SJCRH30 (cell line): ENCODE measurements at regions not wholly inside any gene's neighbourhood (a gene's known extent, or its start where the extent isn't known, plus 50 kb on each side); places are given as distances from the start of the nearest gene placed in this dataset.

ENCODE experiments used
- DNase-seq, 2 experiments: peaks; one replicate each; pipeline ENCODE4 v3.0.0-alpha.2; 2015 to 2020
- H3K27ac ChIP-seq: fragments of 250-450 bp; sonication (Bioruptor Pico); 2 replicates; pipeline ENCODE4 v1.5.1; 2020; ENCODE audit warnings: mild to moderate bottlenecking, moderate library complexity
- H3K27me3 ChIP-seq: fragments of 250-450 bp; sonication (Bioruptor Pico); 2 replicates; pipeline ENCODE4 v1.5.1; 2020; ENCODE audit warnings: mild to moderate bottlenecking, moderate library complexity
- H3K36me3 ChIP-seq: fragments of 250-450 bp; sonication (Bioruptor Pico); 2 replicates; pipeline ENCODE4 v1.5.1; 2020; ENCODE audit warnings: mild to moderate bottlenecking, moderate library complexity
- H3K4me1 ChIP-seq: fragments of 250-450 bp; sonication (Bioruptor Pico); 2 replicates; pipeline ENCODE4 v1.5.1; 2020; ENCODE audit warnings: mild to moderate bottlenecking, moderate library complexity
- H3K4me3 ChIP-seq: fragments of 250-450 bp; sonication (Bioruptor Pico); 2 replicates; pipeline ENCODE4 v1.5.1; 2020; ENCODE audit warnings: mild to moderate bottlenecking, moderate library complexity
- H3K9me3 ChIP-seq: fragments of 250-450 bp; sonication (Bioruptor Pico); replicated peaks from 2 replicates; pipeline ENCODE4 v1.5.1; 2020; ENCODE audit warnings: mild to moderate bottlenecking, moderate library complexity

DNA sequence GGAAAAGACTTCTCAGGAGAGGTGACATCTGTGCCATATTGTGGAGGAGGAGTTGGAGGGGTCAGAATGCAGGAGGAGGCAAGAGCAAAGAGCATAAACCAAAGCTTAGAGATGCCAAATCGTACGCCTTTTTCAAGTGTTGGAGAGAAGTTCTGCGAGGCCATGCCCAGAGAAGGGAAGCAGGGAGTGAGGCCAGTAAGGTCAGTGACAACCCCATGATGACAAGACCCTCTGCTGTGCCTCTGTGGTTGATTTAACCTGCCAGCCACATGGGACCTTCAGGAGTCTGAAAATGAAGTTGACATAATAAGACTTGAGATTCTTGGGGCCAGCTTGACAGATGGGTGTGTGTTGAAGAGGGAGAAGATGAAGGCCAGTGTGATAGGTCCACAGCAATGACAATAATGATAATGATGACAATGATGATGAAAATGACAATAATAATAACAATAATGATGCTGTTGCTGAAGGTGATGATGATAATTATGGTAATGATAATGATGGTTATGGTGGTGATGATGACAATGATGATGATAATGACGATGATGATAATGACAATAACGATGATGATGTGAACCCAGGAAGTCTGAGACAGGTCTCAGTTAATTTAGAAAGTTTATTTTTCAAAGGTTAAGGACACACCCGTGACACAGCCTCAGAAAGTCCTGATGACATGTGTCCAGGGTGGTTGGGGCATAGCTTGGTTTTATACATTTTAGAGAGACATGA lies 152.6 kb upstream of the B3GAT1 start:
- Histone ChIP-seq H3K36me3 (no peaks in the 10 kb centered on the region), H3K27ac (no peak overlapping the region), H3K4me3 (no peak overlapping the region), H3K4me1 (peaks cover 28% of the 10 kb centered on the region), H3K9me3 (no peaks in the 10 kb centered on the region), H3K27me3 (no peaks in the 10 kb centered on the region)
- no peak for DNase-seq

DNA sequence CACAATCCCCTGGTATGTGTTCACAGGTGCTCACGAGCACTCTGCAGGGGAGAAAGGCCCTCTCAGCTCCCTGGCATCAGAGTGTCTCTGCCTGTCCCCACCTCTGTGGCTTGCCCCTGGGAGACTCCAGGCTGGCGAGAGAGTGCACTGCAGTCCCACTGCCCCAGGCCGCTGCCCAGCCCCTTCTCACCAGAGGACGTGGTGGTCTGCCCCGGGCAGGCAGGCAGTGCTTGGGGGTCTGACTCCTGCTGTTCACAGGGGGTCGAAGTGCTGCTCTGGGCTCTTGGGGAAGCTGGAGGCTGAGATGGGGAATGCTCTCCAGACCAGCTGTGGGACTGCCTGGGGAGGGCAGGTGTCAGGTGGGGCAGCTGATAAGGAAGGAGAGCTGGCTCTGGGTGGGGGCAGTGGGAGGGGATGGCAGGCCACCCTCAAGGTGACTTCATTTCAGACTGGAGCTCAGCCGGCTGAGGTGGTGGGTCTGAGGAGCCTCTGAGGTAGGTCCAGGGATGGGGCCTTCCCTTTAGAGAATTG lies 151.0 kb upstream of the B3GAT1 start:
- Histone ChIP-seq H3K27me3 (no peaks in the 10 kb centered on the region), H3K4me3 (no peak overlapping the region), H3K4me1 (peaks cover 32% of the 10 kb centered on the region), H3K36me3 (no peaks in the 10 kb centered on the region), H3K9me3 (no peaks in the 10 kb centered on the region), H3K27ac (no peak overlapping the region)
- DNase-seq, result no peak

DNA sequence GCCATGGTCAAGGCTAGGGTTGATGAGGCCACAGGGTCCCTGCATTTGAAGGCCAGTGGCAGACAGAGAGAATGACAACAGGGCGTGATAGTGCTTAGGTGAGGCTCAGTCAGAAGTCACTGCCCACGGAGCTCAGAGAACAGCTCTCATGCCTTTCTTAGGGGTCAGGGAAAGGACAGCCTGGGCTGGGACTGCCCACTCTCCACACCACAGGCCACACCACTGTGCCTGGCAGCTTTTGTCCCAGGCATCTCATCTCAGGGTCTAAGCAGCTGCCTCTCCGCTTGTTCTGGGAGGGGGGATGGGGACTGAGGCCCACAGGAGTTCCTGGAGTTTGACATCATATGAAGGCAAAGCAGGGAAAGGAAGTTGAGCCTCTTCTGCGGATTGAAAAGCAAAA lies 150.2 kb upstream of the B3GAT1 start:
- Histone ChIP-seq H3K9me3 (no peaks in the 10 kb centered on the region), H3K36me3 (no peaks in the 10 kb centered on the region), H3K4me1 (peaks cover 32% of the 10 kb centered on the region), H3K27ac (no peak overlapping the region; the same call in 1 of the 2 replicates), H3K4me3 (no peak overlapping the region), H3K27me3 (no peaks in the 10 kb centered on the region)
- DNase-seq, result peak; percentile 61 to 74

DNA sequence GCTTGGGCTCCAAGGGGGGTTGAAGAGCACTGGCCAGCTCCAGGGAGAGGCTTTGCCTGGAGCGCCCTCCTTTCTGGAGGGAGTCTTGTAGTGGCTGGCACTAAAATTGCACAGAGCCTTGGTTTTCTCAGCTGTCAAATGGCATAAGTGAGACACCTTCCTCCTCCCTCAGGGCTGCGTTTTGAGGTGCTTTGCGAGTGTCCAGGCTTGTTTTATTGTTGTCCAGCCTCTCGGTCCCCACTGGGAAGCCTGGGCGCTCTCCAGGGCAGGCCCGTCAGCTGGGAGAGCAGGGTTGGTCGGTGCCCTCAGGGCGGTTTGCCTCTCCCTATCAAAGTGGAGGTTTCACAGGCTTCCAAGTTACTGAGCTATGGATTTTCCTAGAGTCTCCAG lies 149.3 kb upstream of the B3GAT1 start:
- Histone ChIP-seq H3K27me3 (no peaks in the 10 kb centered on the region), H3K4me1 (peaks cover 32% of the 10 kb centered on the region), H3K27ac (peak overlapping the region; percentile 53), H3K36me3 (no peaks in the 10 kb centered on the region), H3K9me3 (no peaks in the 10 kb centered on the region), H3K4me3 (no peak overlapping the region)
- DNase-seq, result peak in 1 of 2 experiments; percentile 25

DNA sequence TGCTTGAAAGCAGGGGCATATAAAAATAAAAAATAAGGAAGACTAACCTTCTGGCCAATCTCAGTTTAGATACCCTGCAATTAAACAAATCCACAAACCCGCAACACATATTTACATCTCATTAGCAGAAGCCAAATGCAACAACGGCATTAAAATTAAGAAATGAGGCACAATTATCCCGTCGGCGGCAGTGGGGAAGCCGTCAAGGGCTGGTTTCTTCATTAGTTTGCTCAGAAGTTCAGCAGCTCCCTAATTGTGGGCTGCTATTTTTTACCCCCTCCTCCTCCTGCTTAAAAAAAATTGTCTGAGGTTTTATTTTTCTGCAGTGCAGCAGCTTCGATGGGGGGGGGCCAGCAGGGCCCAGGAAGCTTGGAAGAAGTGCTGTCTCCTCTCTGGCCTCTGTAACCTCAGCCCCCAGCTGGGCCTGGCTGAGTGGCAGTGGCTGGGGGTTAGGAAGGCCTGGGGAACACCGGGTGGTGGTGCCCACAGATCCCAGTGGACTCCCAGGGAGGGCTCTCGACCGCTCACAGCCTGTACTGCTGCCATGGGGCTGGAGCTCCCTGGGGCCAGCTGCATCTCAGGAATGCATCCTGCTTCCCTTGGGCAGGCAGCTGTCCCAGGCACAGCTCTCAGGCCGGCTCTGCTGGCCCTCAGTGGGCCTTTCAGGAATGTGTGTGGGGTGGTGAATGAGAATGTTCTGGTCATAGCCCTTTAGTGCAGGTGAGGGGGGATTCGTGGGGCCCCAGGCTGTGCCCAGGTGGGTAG lies 148.7 kb upstream of the B3GAT1 start:
- Histone ChIP-seq H3K4me1 (peaks cover 32% of the 10 kb centered on the region), H3K9me3 (no peaks in the 10 kb centered on the region), H3K27me3 (no peaks in the 10 kb centered on the region), H3K36me3 (no peaks in the 10 kb centered on the region), H3K4me3 (no peak overlapping the region), H3K27ac (peak overlapping the region; percentile 53)
- peak; percentile 76 to 78 for DNase-seq

DNA sequence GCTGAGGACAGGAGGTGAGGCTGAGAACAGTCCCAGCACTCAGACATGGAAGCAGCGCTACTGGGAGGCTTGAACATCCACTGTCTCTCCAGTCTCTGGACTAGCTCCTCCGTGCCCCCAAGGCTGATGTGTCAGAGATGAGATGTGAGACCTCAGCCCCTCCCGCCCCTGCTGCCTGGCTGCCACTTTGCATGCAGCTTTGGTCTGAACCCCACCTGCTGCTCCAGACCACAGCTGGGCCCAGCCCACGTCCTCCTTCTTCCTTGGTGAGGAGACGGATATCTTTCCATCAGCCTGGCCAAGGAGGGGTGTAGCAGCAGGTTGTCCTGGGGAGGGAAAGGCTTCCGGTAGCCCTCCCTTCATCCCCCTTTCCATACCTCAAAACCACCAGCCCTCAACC lies 148.0 kb upstream of the B3GAT1 start:
- Histone ChIP-seq H3K27me3 (no peaks in the 10 kb centered on the region), H3K4me1 (peaks cover 32% of the 10 kb centered on the region), H3K36me3 (no peaks in the 10 kb centered on the region), H3K9me3 (no peaks in the 10 kb centered on the region), H3K4me3 (no peak overlapping the region), H3K27ac (peak overlapping the region; percentile 53; the same call in 1 of the 2 replicates)
- peak; percentile 48 to 60 for DNase-seq

DNA sequence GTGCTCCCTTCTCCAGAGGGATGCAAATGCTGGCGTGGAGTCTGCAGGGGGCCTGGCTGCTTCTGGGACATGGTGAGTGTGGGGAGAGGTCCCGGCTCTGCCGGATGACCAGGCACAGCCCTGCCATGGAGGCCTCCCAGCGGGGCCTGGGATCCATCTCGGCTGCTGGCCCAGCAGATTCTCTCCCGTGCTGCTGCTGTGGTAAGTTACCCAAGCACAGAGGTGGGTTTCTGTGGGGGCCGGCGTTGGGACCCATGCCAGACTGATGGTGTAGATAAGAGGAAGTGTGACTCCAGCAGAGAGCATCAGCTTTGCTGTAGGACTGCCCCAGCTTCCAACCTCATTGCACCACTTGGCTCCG lies 147.5 kb upstream of the B3GAT1 start:
- Histone ChIP-seq H3K27me3 (no peaks in the 10 kb centered on the region), H3K9me3 (no peaks in the 10 kb centered on the region), H3K4me1 (peaks cover 32% of the 10 kb centered on the region), H3K4me3 (no peak overlapping the region), H3K27ac (no peak overlapping the region), H3K36me3 (no peaks in the 10 kb centered on the region)
- peak in 1 of 2 experiments; percentile 23 for DNase-seq

DNA sequence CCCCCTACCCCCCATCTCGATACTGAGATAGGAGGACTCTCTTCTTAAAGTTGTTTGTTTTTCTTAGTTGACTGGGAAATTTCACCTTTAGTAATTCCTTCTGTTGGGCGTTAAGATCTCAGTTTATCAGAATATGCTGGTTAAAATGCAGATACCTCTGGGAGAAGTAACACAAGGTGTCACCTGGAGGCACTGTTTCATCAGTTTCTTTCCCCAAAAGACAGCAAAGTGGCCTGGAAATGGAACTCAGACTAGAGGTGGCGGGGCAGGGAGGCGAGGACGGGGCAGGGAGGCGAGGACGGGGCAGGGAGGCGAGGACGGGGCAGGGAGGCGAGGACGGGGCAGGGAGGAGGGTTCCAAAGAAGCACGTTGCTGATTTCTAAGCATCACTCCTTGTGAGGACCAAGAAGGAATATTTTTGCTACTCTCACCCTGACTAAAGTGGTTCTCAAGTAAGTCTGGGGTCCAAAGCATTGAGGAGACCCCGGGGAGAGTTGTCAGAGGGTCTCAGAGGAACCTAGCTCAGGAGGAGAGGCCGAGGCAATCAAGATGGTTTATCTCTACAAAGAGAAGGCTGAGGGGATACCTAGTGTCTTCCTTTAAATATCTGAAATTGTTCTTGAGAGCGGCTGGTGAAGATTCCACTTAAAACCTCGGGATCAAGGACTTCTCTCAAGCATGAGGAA lies 147.0 kb upstream of the B3GAT1 start:
- Histone ChIP-seq H3K4me3 (no peak overlapping the region), H3K36me3 (no peaks in the 10 kb centered on the region), H3K27me3 (no peaks in the 10 kb centered on the region), H3K4me1 (peaks cover 35% of the 10 kb centered on the region), H3K27ac (no peak overlapping the region), H3K9me3 (no peaks in the 10 kb centered on the region)
- DNase-seq, result no peak

DNA sequence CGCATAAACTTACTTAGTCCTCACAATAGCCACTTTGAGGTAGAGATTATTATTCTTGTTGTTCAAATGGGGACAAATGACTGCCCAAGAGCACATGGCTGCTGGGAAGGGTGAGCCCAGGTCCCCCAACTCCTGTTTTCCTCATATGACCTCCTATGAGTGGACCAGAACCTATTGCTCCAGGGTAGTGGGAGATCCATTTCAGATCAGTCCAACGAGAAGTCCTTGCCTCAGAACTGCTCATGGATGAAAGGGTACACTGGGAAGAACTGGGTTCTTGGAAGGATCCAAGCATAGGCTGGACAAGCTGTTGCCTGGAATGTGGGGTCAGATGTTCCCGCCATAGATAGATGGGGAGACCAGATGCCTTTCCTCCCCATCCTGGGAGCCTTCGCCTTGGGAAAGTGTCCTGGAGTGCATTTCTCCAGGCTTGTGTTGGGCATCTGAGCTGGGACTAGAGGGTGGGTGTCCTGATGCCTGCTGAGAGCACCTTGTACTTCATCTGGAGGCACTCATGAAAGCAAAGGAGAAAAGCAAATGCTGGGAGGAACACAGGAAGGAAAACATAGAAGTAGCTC lies 146.3 kb upstream of the B3GAT1 start:
- H3K27me3 ChIP-seq, result no peaks in the 10 kb centered on the region
- H3K4me1 ChIP-seq, result peaks cover 36% of the 10 kb centered on the region
- no peak overlapping the region for H3K27ac ChIP-seq
- no peaks in the 10 kb centered on the region for H3K9me3 ChIP-seq
- H3K36me3 ChIP-seq, result no peaks in the 10 kb centered on the region
- no peak overlapping the region for H3K4me3 ChIP-seq
- DNase-seq, result no peak

DNA sequence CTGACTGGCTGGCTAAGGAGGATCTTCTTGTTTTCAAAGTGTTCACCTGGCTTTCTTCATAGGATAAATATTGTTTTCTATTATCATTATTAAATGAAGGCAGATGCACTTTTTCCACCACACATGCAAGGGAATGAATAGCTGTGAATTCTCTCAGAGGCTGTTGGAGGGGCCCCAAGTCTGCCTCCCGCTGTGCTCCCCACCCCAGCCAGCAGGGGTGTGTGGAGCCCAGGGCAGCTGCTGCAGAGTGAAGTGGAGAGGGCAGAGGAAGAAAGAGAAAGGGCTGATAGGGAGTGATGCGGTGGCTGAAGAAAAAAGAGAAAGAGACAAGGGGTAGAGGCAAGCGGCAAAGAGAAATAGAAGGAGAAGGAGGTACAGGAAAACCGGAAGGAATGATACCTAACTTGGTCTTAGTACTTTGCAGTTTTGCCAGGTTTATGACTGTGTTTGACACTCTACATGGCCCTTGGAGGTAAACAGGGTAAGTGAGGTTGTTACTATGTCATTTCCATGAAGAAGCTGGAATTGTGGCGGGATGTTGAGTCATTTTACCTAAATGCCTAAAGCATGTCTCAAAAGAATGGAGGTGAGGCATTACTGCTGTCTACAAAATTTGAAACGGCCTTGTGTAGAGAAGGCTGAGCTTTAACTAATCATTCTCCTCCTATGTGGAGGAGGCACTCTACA lies 145.7 kb upstream of the B3GAT1 start:
- no peaks in the 10 kb centered on the region for H3K36me3 ChIP-seq
- no peak overlapping the region for H3K4me3 ChIP-seq
- no peak overlapping the region for H3K27ac ChIP-seq
- H3K27me3 ChIP-seq, result no peaks in the 10 kb centered on the region
- H3K9me3 ChIP-seq, result no peaks in the 10 kb centered on the region
- DNase-seq, result no peak
- H3K4me1 ChIP-seq, result peaks cover 34% of the 10 kb centered on the region

DNA sequence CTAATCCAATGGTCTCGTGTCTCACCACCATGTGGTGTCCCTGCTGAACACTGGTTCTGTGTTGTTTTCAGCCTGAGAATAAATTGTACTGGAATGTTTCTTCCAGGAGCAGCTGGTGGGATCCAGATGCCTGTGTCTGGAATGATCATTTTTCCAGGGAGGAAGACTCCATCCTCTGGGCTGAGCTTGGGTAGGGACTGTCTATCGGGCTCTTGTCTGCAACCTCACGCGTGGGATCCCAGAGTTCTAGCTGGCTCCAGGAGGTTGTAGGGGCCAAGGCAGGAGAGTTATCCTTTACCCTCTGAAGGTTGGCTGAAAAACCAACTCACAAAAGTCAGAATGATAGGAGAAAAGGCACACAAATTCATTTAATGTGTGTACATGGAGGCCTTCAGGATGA lies 144.1 kb upstream of the B3GAT1 start:
- Histone ChIP-seq H3K36me3 (no peaks in the 10 kb centered on the region), H3K4me3 (no peak overlapping the region), H3K27me3 (no peaks in the 10 kb centered on the region), H3K4me1 (peaks cover 22% of the 10 kb centered on the region), H3K9me3 (no peaks in the 10 kb centered on the region), H3K27ac (no peak overlapping the region)
- DNase-seq, result no peak

DNA sequence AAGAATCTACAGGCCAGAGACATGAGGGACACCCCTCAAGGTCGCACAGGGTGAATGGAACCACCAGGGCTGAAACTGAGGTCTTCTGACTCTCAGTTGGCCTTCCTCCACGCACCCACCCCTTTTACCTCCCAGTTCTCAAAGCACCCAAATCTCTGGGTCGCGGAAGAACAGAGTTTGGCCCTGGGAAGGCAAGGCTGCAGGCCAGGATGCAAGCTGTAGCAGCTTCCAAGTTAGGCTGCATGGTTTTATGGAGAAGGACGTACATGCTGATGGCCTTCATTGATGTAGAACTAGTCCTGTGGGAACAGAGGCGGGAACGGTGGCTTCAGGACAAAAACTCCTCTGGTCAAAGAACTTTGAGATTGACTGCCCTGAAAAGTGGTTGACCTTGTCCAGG lies 143.5 kb upstream of the B3GAT1 start:
- Histone ChIP-seq H3K27ac (no peak overlapping the region), H3K36me3 (no peaks in the 10 kb centered on the region), H3K4me1 (peaks cover 16% of the 10 kb centered on the region), H3K27me3 (no peaks in the 10 kb centered on the region), H3K9me3 (no peaks in the 10 kb centered on the region), H3K4me3 (no peak overlapping the region)
- no peak for DNase-seq

DNA sequence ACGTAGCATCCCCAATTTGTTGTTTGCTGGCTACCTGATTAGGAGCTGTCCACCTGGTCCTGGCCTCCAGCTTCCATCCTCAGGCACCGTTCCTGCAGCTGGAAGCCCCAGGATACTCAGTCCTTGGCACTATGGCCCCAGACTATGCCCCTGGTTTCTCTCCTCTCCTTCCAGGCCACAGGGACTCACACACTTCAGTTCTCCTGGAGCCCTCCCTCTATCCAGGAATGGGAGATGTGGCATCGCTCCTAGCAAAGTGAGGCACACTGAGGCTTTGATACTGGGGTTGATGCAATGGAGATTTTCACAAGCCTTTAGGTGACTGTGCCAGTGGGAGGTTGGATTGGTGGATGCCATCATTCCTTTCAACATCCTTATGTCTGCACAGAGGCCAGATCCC lies 142.8 kb upstream of the B3GAT1 start:
- H3K27me3 ChIP-seq, result no peaks in the 10 kb centered on the region
- H3K4me3 ChIP-seq, result no peak overlapping the region
- no peak overlapping the region for H3K27ac ChIP-seq
- DNase-seq, result no peak
- H3K36me3 ChIP-seq, result no peaks in the 10 kb centered on the region
- no peaks in the 10 kb centered on the region for H3K9me3 ChIP-seq
- peaks cover 10% of the 10 kb centered on the region for H3K4me1 ChIP-seq

DNA sequence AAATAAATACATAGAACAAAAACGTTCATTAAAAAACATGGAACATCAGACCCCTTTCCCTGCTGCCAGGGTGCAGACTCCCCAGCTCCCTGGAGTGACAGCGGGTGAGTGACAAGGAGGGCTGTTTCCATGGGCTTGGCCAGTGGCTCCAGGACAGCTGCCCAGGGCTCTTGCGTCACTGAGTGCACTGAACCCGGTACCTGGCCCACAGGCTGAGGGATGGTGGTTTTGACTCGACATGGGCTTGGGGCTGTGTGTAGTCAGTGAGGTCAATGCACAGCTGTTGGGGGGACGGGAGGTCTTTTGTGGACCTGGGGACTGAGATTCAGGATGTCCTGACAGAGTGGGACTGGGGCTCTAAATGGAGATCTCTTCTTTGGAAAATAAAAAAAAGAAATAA lies 142.1 kb upstream of the B3GAT1 start:
- Histone ChIP-seq H3K36me3 (no peaks in the 10 kb centered on the region), H3K27me3 (no peaks in the 10 kb centered on the region), H3K4me3 (no peak overlapping the region), H3K27ac (no peak overlapping the region), H3K9me3 (no peaks in the 10 kb centered on the region), H3K4me1 (peaks cover 4% of the 10 kb centered on the region; the same call in 1 of the 2 replicates)
- peak; percentile 40 to 61 for DNase-seq
